Right lobe of liver (tissue), 6 donors: ENCODE measurements at regions not wholly inside any gene's neighbourhood (a gene's known extent, or its start where the extent isn't known, plus 50 kb on each side); places are given as distances from the start of the nearest gene placed in this dataset.

ENCODE experiments used
- ATAC-seq, 4 donors: fragments of 200-7000 bp; cut with Tn5 transposase; one replicate each; pipeline ENCODE4 v1.9.1; 2020; ENCODE audit warnings: mild to moderate bottlenecking in 4 of 4, moderate library complexity in 4 of 4
- DNase-seq, 3 donors: peaks; one replicate each; pipeline ENCODE4 v3.0.0-alpha.2; 2020
- H3K27ac ChIP-seq, 3 donors: fragments of 200-600 bp; one replicate each; pipeline ENCODE4 v1.8.0; 2022
- H3K27me3 ChIP-seq, 2 donors: fragments of 200-600 bp; one replicate each; pipeline ENCODE4 v1.8.0; 2022
- H3K36me3 ChIP-seq, 4 donors: fragments of 200-600 bp; sonication (generic) in 1 of 4; one replicate each; pipeline versions ENCODE4 v1.5.1 to v1.8.0; 2017 to 2022; ENCODE audit warnings: control low read depth in 1 of 4
- H3K4me1 ChIP-seq, 4 donors: fragments of 200-600 bp; sonication (generic) in 1 of 4; one replicate each; pipeline versions ENCODE4 v1.5.1 to v1.8.0; 2017 to 2022; ENCODE audit warnings: control low read depth in 1 of 4
- H3K4me3 ChIP-seq, 3 donors: fragments of 200-600 bp; one replicate each; pipeline ENCODE4 v1.8.0; 2022
- H3K9me3 ChIP-seq, 4 donors: fragments of 200-600 bp; sonication (generic) in 1 of 4; one replicate each; pipeline versions ENCODE4 v1.5.1 to v1.8.0; 2017 to 2022; ENCODE audit warnings: control low read depth in 1 of 4
- POLR2A ChIP-seq: fragments of 450-650 bp; IDR thresholded peaks from one replicate; pipeline ENCODE4 v1.6.1; 2017; ENCODE audit warnings: antibody characterized with exemption, mild to moderate bottlenecking
- WGBS: methylation state at CpG from one replicate; pipeline ENCODE4 v1.1.6; 2018; ENCODE audit warnings: low coverage, low lambda C conversion rate; ENCODE audit not compliant: insufficient coverage; ENCODE audit errors: missing lambda C conversion rate; 5-methylcytosine and 5-hydroxymethylcytosine counted together
- intact Hi-C, 2 donors: fragments of 100-400 bp; cut with DNase I; formaldehyde crosslinking; loops; one replicate each; pipeline versions ENCODE4 v1.11.2 to v1.14.1; 2022
- TF ChIP-seq, protein P1 (sequence below), 4 donors: fragments of 200-600 bp in 3 of 4; fragments of 450-650 bp in 1 of 4; IDR thresholded peaks; one replicate each; pipeline versions ENCODE4 v1.5.1 to v1.8.0; 2016 to 2022; ENCODE audit warnings: antibody characterized with exemption in 4 of 4, mild to moderate bottlenecking in 2 of 4
- donor health status: DM: no; HTN: yes; CAD: no.
- donor health status: DM: no; HTN: no; CAD: no.
- donor health status: DM: no; HTN: no; CAD: no.
- donor health status: DM: no; HTN: yes; CAD: no.
- donor health status: DM: no; HTN: yes; CAD: no.

DNA sequence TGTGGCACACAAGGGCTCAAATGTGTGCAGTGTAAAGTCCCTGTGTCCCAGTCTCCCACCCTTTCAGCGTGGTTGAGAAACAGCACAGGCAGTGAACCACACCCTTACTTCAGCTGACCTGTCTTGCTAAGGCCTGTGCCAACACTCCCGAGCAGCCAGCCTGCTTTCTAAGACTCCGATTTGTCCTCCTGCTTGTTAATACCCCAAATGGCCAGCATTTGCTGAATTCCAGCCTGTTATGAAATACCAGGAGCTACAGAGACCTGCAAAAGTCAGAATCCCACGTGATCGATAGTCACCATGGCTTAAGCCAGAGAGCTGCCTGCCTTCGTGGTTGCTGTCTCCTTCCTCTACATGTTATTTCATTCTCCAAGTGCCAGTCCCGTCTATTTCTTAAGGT is 200.5 kb downstream of the FGF9 start:
- no peaks in the 10 kb centered on the region for H3K4me1 ChIP-seq
- WGBS = 49% methylated on average over 6 of the region's 7 CpGs
- TF ChIP-seq POLR2A = no peak
- TF ChIP-seq, protein P1, sequence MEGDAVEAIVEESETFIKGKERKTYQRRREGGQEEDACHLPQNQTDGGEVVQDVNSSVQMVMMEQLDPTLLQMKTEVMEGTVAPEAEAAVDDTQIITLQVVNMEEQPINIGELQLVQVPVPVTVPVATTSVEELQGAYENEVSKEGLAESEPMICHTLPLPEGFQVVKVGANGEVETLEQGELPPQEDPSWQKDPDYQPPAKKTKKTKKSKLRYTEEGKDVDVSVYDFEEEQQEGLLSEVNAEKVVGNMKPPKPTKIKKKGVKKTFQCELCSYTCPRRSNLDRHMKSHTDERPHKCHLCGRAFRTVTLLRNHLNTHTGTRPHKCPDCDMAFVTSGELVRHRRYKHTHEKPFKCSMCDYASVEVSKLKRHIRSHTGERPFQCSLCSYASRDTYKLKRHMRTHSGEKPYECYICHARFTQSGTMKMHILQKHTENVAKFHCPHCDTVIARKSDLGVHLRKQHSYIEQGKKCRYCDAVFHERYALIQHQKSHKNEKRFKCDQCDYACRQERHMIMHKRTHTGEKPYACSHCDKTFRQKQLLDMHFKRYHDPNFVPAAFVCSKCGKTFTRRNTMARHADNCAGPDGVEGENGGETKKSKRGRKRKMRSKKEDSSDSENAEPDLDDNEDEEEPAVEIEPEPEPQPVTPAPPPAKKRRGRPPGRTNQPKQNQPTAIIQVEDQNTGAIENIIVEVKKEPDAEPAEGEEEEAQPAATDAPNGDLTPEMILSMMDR (IDR thresholded peaks at IDR 0.05) = no peak
- intact Hi-C loops = no loop called here
- no peak overlapping the region for H3K4me3 ChIP-seq
- H3K27ac ChIP-seq = no peak overlapping the region
- H3K27me3 ChIP-seq = no peaks in the 10 kb centered on the region
- H3K9me3 ChIP-seq = no peaks in the 10 kb centered on the region
- no peak for DNase-seq
- H3K36me3 ChIP-seq = no peaks in the 10 kb centered on the region
- peak; percentile 13 to 48 (median 31) for ATAC-seq

DNA sequence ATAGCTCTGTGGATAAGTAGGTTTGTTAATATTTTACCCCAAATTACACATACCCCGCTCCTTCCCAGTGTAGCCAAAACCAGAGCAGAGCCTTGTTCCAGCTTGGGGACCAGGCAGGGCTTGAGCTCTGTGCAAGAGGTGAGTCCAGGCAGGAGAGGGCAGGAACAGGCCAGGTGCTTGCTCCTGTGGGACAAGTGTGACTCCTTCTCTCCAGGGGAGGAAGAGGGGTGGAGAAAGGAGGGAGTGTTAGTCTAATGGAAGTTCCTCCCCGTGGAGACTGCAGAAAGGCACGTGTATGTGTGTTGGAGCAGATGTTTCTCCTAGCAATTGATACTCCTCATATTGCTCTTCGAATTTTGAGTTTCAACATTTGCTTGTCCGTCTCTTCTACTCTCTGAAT is 201.0 kb downstream of the FGF9 start:
- ATAC-seq = peak in 3 of 4 donors; percentile 37 to 47 (median 38)
- WGBS = 36% methylated on average over 5 of the region's 5 CpGs
- DNase-seq = no peak
- Histone ChIP-seq H3K27me3 (no peaks in the 10 kb centered on the region), H3K27ac (no peak overlapping the region), H3K4me3 (no peak overlapping the region), H3K36me3 (no peaks in the 10 kb centered on the region), H3K4me1 (no peaks in the 10 kb centered on the region), H3K9me3 (no peaks in the 10 kb centered on the region)
- TF ChIP-seq, protein P1 (IDR thresholded peaks at IDR 0.05) = no peak
- TF ChIP-seq POLR2A = no peak
- intact Hi-C loops = no loop called here

DNA sequence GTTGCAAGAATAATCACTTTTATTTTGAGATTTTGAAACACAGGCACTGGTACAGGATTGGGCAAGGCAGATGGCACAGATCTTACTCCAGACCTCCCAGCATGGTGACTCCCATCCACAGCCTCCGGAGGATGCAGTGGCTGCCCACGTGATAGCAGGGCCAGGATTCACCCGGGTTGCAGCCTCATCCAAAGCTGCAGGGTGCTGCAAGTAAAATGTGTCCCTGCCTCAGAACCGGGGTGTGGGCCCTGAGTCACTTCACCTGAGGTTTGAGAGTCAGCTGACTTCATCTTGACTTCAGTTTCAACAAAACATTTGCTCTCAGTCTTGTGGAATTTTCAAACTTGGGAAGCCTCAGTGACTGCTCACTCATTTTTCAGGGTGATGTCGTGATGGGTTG is 201.9 kb downstream of the FGF9 start:
- H3K27me3 ChIP-seq = no peaks in the 10 kb centered on the region
- 38% methylated on average over 5 of the region's 5 CpGs for WGBS
- no peak for TF ChIP-seq POLR2A
- TF ChIP-seq, protein P1 (IDR thresholded peaks at IDR 0.05) = no peak
- DNase-seq (no peak), ATAC-seq (no peak)
- intact Hi-C loops = no loop called here
- no peaks in the 10 kb centered on the region for H3K9me3 ChIP-seq
- no peaks in the 10 kb centered on the region for H3K36me3 ChIP-seq
- no peak overlapping the region for H3K4me3 ChIP-seq
- H3K4me1 ChIP-seq = no peaks in the 10 kb centered on the region
- no peak overlapping the region for H3K27ac ChIP-seq

DNA sequence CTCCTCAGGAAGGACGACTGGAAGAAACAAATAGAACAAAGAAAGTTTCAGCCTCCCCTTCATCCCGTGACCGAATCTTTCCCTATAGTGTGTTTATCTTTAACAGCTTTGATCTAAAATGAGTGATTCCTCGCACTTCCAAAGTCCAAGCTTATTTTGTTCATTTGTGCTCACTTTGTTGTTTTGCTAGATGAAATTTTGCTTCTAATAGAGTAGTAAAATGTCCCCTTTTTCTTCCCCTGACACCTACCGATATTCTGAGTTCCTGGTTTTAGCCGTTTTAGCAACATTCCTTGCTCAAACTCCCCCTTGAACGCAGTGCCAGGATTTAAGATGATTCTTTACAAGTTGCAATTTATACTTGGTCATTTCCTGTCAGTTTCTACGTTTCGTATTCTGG is 204.2 kb downstream of the FGF9 start:
- Histone ChIP-seq H3K9me3 (no peaks in the 10 kb centered on the region), H3K4me3 (no peak overlapping the region), H3K27me3 (no peaks in the 10 kb centered on the region), H3K4me1 (no peaks in the 10 kb centered on the region), H3K27ac (no peak overlapping the region), H3K36me3 (no peaks in the 10 kb centered on the region)
- no peak for DNase-seq
- WGBS = 51% methylated on average over 9 of the region's 9 CpGs
- no peak for ATAC-seq
- TF ChIP-seq, protein P1 (IDR thresholded peaks at IDR 0.05) = no peak
- no peak for TF ChIP-seq POLR2A
- intact Hi-C loops = no loop called here

DNA sequence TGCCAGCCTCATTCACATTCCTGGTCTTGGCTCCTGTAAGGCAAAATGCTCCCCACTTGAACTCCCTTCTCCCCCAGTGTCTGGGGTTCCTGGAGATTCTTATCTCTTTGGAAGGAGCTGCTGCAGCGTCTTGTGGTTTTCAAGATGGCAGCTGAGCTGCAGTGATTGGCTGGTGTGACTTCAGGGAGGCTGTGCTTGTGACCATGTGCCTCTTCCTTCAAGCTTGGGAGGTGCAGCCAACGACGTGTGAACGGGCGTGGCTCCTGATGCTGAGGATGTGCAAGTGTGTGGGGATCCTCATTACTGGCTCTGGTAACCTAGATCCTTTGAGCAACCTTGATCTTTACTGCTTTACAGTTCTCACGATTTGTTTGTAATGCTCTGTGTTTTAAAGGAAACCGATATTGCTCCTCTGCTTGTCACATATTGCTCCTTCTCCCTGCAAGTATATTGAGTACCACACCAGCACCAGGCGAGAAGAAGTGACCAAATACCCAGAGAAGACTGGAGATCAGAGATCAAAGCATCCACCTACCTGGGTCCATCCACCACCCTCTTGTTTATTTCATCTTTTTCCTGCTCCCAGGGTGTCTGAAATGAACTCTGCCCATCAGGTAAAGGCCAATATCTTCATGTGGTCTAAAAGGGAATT is 208.5 kb downstream of the FGF9 start:
- WGBS = 49% methylated on average over 3 of the region's 8 CpGs
- no peaks in the 10 kb centered on the region for H3K27me3 ChIP-seq
- DNase-seq = no peak
- H3K36me3 ChIP-seq = no peaks in the 10 kb centered on the region
- no peaks in the 10 kb centered on the region for H3K4me1 ChIP-seq
- intact Hi-C loops = no loop called here
- H3K9me3 ChIP-seq = no peaks in the 10 kb centered on the region
- no peak overlapping the region for H3K27ac ChIP-seq
- H3K4me3 ChIP-seq = no peak overlapping the region
- no peak for TF ChIP-seq POLR2A
- TF ChIP-seq, protein P1 (IDR thresholded peaks at IDR 0.05) = no peak
- no peak for ATAC-seq
